Prostate gland (tissue), 2 donors: ENCODE measurements at regions not wholly inside any gene's neighbourhood (a gene's known extent, or its start where the extent isn't known, plus 50 kb on each side); places are given as distances from the start of the nearest gene placed in this dataset.

Experiments
- DNase-seq: peaks from one replicate; pipeline ENCODE4 v3.0.0-alpha.2; 2019; ENCODE audit warnings: low spot score
- H3K27ac ChIP-seq, 2 donors: fragments of 200-600 bp; sonication (generic); 2 replicates each; pipeline ENCODE4 v1.5.1; 2017 to 2019
- H3K27me3 ChIP-seq: fragments of 200-600 bp; sonication (generic); replicated peaks from 2 replicates; pipeline ENCODE4 v1.5.1; 2019; ENCODE audit not compliant: insufficient read depth
- H3K36me3 ChIP-seq, 2 donors: fragments of 200-600 bp; sonication (generic); 1 replicate in 1 of 2; 2 replicates in 1 of 2; pipeline versions ENCODE4 v1.5.1 to v1.8.1; 2017 to 2019
- H3K4me1 ChIP-seq: fragments of 200-600 bp; sonication (generic); replicated peaks from 2 replicates; pipeline ENCODE4 v1.5.1; 2019
- H3K4me3 ChIP-seq, 2 donors: fragments of 200-600 bp; sonication (generic); 2 replicates each; pipeline ENCODE4 v1.5.1; 2017 to 2019
- H3K9me3 ChIP-seq: fragments of 200-600 bp; sonication (generic); 2 replicates; pipeline ENCODE4 v1.5.1; 2017
- CTCF ChIP-seq, 4 experiments: fragments of 200-600 bp in 2 of 4; fragments of 450-650 bp in 2 of 4; sonication (generic) in 2 of 4; IDR thresholded peaks; 1 replicate in 3 of 4; 2 replicates in 1 of 4; pipeline ENCODE4 v1.5.1; 2016 to 2019; ENCODE audit warnings: antibody characterized with exemption in 4 of 4, mild to moderate bottlenecking in 2 of 4, moderate library complexity in 2 of 4
- POLR2A ChIP-seq: fragments of 450-650 bp; IDR thresholded peaks from one replicate; pipeline ENCODE4 v1.6.1; 2016; ENCODE audit warnings: antibody characterized with exemption, mild to moderate bottlenecking
- POLR2AphosphoS5 ChIP-seq: sonication (generic); formaldehyde crosslinking; IDR thresholded peaks from one replicate; pipeline ENCODE4 v1.6.1; 2017; ENCODE audit warnings: antibody characterized with exemption
- WGBS: methylation state at CpG from one replicate; pipeline ENCODE4 v1.1.5; 2018; 5-methylcytosine and 5-hydroxymethylcytosine counted together
- intact Hi-C: fragments of 100-400 bp; cut with DNase I; formaldehyde crosslinking; loops from one replicate; pipeline ENCODE4 v1.14.2; 2022

GRCh38 chrX:25561190-25561589, 545.4 kb upstream of the ARX start:
- intact Hi-C loops, result no loop called here
- no peaks in the 10 kb centered on the region for H3K36me3 ChIP-seq
- H3K9me3 ChIP-seq, result no peaks in the 10 kb centered on the region
- H3K4me3 ChIP-seq, result no peak overlapping the region
- no peak for DNase-seq
- TF ChIP-seq CTCF (IDR thresholded peaks at IDR 0.05), result no peak
- TF ChIP-seq POLR2AphosphoS5, result no peak
- TF ChIP-seq POLR2A, result no peak
- H3K27ac ChIP-seq, result no peak overlapping the region
- H3K4me1 ChIP-seq, result no peaks in the 10 kb centered on the region
- WGBS, result 64% methylated on average over 1 of the region's 1 CpG
- no peaks in the 10 kb centered on the region for H3K27me3 ChIP-seq

DNA sequence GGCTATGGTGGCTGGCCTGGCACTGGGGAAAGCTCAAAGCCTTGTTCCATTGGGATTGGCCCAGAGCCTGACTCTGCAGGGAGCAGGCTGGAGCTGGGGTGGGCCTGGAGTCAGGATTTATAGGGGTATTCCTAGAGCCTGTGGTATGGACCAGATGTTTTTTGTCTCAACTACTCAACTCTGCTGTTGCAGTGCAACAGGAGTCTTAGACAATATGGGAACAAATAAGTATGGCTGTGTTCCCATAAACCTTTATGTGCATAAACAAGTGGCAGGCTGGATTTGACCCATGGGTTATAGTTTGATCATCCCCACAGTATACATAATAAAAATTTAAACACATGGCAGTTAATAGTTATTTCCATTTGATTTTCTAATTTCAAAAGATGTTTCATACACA, 557.9 kb upstream of the ARX start:
- no peaks in the 10 kb centered on the region for H3K36me3 ChIP-seq
- DNase-seq, result no peak
- H3K27ac ChIP-seq, result no peak overlapping the region
- intact Hi-C loops, result no loop called here
- no peak overlapping the region for H3K4me3 ChIP-seq
- no peaks in the 10 kb centered on the region for H3K9me3 ChIP-seq
- TF ChIP-seq POLR2AphosphoS5, result no peak
- TF ChIP-seq POLR2A, result no peak
- TF ChIP-seq CTCF (IDR thresholded peaks at IDR 0.05), result no peak
- H3K27me3 ChIP-seq, result no peaks in the 10 kb centered on the region
- no peaks in the 10 kb centered on the region for H3K4me1 ChIP-seq

GRCh38 chrX:25596921-25597320, 541.2 kb upstream of the MAGEB18 start:
- Histone ChIP-seq H3K4me1 (no peaks in the 10 kb centered on the region), H3K4me3 (no peak overlapping the region), H3K27ac (no peak overlapping the region), H3K9me3 (no peaks in the 10 kb centered on the region), H3K27me3 (no peaks in the 10 kb centered on the region), H3K36me3 (no peaks in the 10 kb centered on the region)
- intact Hi-C loops, result no loop called here
- no peak for TF ChIP-seq CTCF (IDR thresholded peaks at IDR 0.05)
- TF ChIP-seq POLR2AphosphoS5, result no peak
- TF ChIP-seq POLR2A, result no peak
- DNase-seq, result no peak
- 63% methylated on average over 2 of the region's 2 CpGs for WGBS

- Histone ChIP-seq H3K27ac (no peak overlapping the region), H3K4me1 (no peaks in the 10 kb centered on the region), H3K4me3 (no peak overlapping the region), H3K36me3 (no peaks in the 10 kb centered on the region), H3K27me3 (no peaks in the 10 kb centered on the region), H3K9me3 (no peaks in the 10 kb centered on the region)
- intact Hi-C loops, result no loop called here
- no peak for TF ChIP-seq POLR2AphosphoS5
- no peak for TF ChIP-seq CTCF (IDR thresholded peaks at IDR 0.05)
- no peak for TF ChIP-seq POLR2A
- DNase-seq, result no peak
- WGBS, result 81% methylated on average over 2 of the region's 2 CpGs
Measured at GRCh38 chrX:25597551-25597950, 540.6 kb upstream of the MAGEB18 start.

DNA sequence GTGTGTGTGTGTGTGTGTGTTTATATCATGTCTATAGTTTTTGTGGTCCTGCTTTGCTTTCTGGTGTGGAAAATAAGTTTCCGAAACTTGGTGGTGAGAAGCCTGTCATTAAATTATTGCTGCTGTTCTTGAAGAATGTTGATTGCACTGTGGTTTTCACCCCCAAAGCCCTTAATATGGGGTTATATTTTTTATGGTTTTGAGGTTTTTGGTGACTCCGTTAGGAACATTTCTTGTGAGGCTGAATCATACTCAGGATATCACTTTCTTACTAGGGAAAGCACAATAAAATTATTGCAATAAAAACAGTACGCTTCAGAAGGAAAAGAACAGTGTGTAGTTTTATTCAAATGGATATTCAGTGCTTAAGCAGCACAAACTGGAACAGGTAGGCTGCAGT, 539.1 kb upstream of the MAGEB18 start:
- Histone ChIP-seq H3K4me1 (no peaks in the 10 kb centered on the region), H3K36me3 (no peaks in the 10 kb centered on the region), H3K9me3 (no peaks in the 10 kb centered on the region), H3K27me3 (no peaks in the 10 kb centered on the region), H3K27ac (no peak overlapping the region), H3K4me3 (no peak overlapping the region)
- 28% methylated on average over 3 of the region's 3 CpGs for WGBS
- TF ChIP-seq CTCF (IDR thresholded peaks at IDR 0.05), result no peak
- TF ChIP-seq POLR2AphosphoS5, result no peak
- TF ChIP-seq POLR2A, result no peak
- DNase-seq, result no peak
- intact Hi-C loops, result no loop called here
